NCI-H146 (cell line): ENCODE measurements at regions not wholly inside any gene's neighbourhood (a gene's known extent, or its start where the extent isn't known, plus 50 kb on each side); places are given as distances from the start of the nearest gene placed in this dataset.
"Not testable (repeated sequence)": the region's sequence is repeated elsewhere in the genome, so short reads cannot be mapped to it uniquely, and the experiment has no call there.

ENCODE experiments used
- DNase-seq: peaks from one replicate; lab custom pipeline; 2025; lab: John Stamatoyannopoulos, UW

DNA sequence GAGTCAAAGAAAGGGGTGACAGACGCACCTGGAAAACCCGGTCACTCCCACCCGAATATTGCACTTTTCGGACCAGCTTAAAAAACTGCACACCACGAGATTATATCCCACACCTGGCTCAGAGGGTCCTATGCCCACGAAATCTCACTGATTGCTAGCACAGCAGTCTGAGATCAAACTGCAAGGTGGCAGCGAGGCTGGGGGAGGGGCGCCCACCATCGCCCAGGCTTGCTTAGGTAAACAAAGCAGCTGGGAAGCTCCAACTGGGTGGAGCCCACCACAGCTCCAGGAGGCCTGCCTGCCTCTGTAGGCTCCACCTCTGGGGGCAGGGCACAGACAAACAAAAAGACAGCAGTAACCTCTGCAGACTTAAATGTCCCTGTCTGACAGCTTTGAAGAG lies 185.1 kb upstream of the CXADR start:
- not testable (repeated sequence) for DNase-seq

GRCh38 chr21:17334484-17334883 lies 178.4 kb upstream of the CXADR start:
- DNase-seq, result no peak

DNA sequence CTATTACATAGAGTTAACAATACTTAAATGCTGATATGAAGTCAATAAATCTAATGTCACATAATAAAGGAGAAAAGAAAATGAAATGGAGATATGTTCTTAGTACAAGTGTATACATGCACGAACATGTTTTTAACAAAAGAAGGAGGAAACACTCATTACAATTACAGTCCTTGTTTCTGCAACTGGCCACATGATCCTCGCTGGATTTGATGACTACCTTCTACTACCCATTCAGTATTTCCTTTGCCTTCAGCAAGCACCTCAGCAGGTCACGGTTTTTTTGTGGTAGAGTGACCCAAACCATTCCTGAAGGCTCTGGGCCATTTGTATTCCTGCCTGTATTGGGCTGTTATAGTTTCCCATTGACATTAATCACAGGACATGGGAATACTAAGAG lies 172.8 kb upstream of the CXADR start:
- DNase-seq, result no peak

DNA sequence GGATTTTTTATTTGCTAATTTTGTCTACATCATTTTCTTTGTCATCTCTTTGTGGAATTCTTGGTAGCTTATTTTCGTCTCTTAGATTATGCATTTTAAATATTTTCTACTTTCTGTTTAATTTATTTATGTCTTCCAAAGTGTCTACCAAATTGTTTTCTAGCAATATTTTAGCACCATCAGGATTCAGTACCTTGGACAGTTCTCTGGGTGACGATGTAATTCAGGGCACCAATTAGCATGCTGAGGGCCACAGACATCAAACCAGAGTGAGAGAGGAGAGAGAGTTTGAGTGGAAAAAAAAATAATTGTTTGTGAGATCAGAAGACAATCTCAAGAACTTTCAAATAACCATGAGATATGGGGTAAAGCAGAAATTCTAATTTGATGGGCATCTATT lies 169.8 kb upstream of the CXADR start:
- DNase-seq, result no peak

DNA sequence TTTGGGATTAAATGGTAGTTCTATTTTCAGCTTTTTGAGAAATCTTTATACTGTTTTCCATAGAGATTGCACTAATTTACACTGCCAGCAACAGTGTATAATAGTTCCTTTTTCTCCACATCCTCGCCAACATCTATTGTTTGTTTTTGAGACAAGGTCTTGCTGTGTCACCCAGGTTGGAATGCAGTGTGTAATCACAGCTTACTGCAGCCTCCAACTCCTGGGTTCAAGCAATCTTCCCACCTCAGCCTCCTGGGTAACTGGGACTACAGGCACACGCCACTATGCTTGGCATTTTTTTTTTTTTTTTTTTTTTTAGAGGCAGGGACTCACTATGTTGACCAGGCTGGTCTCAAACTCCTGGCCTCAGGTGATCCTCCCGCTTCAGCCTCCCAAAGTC lies 164.5 kb upstream of the CXADR start:
- DNase-seq, result no peak

DNA sequence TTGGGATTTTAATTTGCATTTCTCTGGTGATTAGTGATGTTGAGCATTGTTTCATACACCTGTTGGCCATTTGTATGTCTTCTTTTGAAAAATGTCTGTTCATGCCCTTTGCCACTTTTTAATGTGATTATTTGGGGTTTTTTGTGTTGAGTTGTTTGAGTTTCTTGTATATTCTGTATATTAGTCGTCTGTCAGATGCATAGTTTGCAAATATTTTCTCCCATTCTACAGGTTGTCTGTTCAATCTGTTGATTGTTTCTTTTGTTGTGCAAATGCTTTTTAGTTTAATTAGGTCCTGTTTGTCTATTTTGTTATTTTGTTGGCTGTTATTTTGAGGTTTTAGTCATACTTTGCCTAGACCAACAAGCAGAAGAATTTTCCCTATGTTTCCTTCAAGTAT lies 164.0 kb upstream of the CXADR start:
- no peak for DNase-seq

GRCh38 chr21:17351766-17352165 lies 161.1 kb upstream of the CXADR start:
- no peak for DNase-seq

GRCh38 chr21:17352996-17353655 lies 159.7 kb upstream of the CXADR start:
- no peak for DNase-seq

GRCh38 chr21:17359781-17360180 lies 153.1 kb upstream of the CXADR start:
- DNase-seq, result no peak

GRCh38 chr21:17368748-17369363 lies 144.0 kb upstream of the CXADR start:
- DNase-seq, result no peak

DNA sequence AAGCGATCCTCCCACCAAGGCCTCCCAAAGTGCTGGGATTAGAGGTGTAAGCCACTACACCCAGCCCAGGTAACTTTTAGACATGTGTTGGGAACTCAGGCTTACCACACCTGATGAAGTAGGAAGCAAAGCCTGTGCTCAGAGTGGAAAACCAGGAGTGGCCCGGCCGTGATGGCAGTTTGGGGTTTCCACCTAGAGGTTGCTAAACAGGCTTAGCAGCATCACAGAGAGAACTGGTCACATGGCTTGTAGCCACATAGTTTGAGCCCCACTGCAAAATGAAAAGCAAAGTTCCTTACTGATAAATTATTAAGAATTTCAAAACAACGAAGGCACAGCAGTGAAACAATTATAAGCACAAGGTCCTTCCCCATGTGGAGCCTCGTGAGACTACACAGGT lies 142.6 kb upstream of the CXADR start:
- no peak for DNase-seq

- no peak for DNase-seq
Measured at GRCh38 chr21:17370916-17371315, 141.9 kb upstream of the CXADR start.

DNA sequence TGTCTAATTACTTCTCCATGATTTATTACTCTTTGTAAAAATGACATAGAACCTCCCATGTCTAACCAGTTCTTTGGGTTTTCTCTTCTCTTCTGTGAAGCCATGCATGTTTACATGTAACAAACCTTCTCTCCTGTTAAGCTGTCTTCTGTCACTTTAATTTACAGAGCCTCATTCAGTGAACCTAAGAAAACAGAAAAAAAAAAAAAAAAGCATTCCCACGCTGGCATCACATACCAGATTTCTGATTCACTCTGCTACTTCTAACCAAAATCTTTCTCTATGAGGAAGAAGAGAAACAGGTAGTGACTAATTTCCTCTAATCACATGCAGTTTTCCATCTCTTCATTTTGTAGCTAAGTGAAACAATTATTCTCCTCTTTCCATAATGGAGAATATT lies 141.4 kb upstream of the CXADR start:
- no peak for DNase-seq

DNA sequence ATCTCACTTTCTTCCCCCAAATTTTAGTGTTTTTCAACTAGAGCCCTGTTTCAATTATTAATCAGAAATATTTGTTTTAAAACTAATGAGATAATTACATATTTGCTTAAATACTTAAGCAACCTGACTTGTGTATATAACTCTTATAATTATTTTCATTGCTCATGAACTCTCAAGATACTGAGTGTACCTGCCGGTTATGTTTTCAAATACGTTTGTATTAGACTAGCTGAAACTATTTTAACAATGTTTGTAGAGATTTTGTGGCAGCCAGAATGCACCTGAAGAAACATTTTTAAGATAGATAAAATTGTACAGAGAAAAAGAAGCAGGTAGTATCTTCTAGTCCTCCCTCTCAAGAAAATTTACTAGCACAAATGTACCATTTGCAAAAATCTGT lies 140.6 kb upstream of the CXADR start:
- no peak for DNase-seq

GRCh38 chr21:17386498-17386897 lies 126.3 kb upstream of the CXADR start:
- DNase-seq, result no peak

DNA sequence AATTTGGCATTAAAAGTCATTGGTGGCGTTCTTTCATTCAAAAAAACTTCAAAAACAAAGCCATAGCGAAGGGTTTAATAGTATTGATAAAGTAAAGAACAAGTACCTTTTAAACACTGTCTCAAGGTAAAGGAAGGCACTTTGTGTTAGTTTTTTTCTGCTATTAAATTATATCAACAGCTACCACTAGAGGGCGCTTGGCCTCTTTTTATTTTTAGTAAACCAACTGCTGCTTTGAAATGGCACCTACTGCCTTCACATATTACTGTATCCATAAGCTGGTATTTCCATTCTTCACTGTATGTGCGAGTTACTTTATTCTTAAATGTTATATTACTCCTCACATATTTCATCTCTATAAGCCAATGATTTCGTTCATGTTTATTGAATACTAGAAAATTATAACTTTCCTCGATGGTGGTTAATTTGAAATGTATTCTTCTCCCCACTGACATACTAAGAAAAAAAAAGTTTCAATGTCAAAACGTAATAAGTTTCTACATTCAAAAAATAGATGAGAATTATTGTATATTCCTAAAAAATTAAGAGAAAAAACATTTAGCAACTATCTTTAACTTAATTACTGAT lies 125.7 kb upstream of the CXADR start:
- peak; percentile 47 for DNase-seq

GRCh38 chr21:17388226-17388625 lies 124.6 kb upstream of the CXADR start:
- DNase-seq, result no peak

- no peak for DNase-seq
Measured at GRCh38 chr21:17389311-17389710, 123.5 kb upstream of the CXADR start.

- DNase-seq, result no peak
Measured at GRCh38 chr21:17390569-17390968, 122.3 kb upstream of the CXADR start.

GRCh38 chr21:17391811-17392340 lies 121.0 kb upstream of the CXADR start:
- no peak for DNase-seq

- DNase-seq, result no peak
Measured at GRCh38 chr21:17393413-17393812, 119.4 kb upstream of the CXADR start.

DNA sequence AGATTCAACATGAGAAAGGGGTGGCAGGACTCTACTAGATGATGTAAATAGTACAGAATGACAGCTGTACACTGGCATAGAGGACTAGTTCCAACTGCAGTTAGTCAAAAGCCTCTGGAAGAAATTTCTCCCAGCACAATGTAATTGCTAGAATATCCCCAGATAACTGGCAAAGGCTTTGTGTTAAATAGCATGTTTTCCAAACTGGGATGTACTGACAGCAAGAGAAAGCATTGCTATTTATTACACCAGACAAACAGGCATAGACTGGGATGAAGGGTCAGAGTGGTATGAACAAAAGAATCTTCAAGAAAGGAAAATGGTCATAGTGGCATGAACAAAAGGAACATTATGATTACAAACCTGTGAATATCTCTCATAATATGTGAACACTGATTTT lies 115.9 kb upstream of the CXADR start:
- DNase-seq, result no peak

GRCh38 chr21:17397703-17398102 lies 115.1 kb upstream of the CXADR start:
- DNase-seq, result no peak

- not testable (repeated sequence) for DNase-seq
Measured at GRCh38 chr21:17398954-17399353, 113.9 kb upstream of the CXADR start.
